GM21423 (cell line): ENCODE measurements at regions not wholly inside any gene's neighbourhood (a gene's known extent, or its start where the extent isn't known, plus 50 kb on each side); places are given as distances from the start of the nearest gene placed in this dataset.

Experiments used
- ATAC-seq: cut with Tn5 transposase; IDR thresholded peaks from one replicate; pipeline ENCODE4 v1.9.1; 2021; ENCODE audit warnings: mild to moderate bottlenecking, moderate library complexity; ENCODE audit not compliant: unreplicated experiment

DNA sequence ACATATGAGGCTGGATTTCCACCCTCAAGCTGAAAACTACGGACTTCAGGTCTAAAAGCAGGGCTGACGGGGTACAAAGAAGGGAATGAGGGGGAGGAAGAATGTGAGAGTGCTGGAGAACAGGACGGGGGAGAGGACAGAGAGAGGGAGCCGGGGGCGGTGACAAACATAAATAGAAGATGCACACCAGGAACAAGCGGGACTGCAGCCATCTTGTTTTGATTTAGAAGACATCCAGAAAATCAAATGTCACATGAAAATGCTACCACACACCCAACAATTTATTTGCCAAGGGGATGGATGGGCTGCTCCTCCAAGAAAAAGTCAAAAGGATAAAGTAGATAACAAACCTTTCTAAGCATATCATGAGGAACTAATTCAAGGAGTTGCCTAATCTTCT lies 59.2 kb upstream of the FHL2 start:
- ATAC-seq = no peak

DNA sequence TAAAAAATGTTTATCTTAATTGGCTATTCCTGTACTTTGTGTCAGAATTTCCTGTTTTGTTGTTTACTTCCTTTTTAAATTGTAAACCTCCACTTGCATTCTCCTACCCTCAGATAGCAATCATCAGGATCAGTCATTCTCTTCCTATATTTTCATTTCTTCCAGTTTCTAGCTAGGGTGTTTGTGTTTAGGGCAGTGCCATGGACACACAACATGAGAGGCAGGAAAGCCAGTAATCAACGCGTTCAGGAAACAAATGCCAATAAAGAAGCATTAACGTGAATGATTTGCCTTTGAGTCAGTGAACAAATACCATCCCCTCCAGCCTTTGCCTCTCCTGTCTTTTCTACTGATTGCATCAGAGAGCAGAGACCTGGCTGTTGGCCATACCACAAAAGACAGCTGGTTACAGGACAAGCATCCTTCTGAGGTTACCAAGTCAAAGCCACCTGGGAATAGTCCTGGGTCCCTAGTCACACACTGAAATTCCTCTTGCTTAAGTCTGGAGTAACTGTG lies 56.7 kb upstream of the FHL2 start:
- no peak for ATAC-seq

DNA sequence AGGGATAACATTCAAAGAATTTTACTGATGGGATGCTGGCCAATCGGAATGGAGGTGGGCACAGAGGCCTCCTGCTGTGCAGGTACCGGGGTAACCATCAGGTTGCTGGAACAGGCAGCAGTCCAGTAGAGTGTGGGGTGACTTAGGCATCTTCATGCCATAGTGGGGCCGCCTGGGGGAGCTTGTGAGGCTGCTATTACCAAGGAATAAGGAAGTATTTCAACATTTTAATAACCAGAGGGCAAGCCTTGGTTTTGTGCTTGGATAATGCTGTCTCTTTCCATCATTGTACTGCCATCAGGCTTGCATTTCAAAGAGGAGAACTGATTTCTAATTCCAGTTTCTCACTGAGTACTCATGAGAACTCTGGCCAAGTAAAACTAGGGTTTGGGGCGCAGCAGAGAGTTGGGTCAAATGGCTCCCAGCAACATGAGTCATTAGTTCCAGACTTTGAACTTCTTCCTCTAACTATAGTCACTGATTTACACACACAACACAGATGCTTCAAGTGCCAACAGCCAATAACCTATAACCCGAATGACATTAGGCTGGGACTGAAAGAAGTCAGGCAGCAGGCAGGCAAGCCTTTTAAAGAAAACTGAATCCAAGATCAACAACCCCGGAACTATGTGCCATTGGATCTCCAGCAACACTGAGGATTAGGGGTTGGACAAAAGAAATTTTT lies 56.1 kb upstream of the FHL2 start:
- ATAC-seq = no peak

DNA sequence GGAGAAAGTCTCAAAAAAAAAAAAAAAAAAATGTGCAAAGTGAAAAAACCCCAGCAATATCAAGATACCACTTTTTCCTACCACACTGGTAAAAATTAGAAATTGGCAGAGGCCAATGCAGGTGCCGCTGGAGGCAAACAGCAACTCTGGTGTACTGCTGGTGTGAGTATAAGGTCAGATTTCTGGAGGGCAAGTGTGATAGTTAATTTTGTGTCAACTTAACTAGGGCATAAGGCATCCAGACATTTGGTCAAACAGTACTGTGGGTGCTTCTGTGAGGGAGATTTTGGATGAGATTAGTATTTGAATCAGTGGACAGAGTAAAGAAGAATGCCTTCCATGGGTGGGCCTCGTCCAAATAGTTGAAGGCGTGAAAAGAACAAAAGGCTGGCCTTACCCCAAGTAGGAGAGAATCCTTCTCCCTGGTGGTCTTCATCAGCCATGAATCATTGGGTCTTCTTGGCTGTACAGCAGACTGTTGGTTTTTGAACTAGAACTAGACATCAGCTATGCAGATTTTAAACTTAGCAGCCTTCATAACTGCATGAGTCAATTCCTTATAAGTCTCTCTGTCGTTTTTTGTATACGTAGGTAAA lies 52.8 kb upstream of the FHL2 start:
- ATAC-seq = no peak

DNA sequence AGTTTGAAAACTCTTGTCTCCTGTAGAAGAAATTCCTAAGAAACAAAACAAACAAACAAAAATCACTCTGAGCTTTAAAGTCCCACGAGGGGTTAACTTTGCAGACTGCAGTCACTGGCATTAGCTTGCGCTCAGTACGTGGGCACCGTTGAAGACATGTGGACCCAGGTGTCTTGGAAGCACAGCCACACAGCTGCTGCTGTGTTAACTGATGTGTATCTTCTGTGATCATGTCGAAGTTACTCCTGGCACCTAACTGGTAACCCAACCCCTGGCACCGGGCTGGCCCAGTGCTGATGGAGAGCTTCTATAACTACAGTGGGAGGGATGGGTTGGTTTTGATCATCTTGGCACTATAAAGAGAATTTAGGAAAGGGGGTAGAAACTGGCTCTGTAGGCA lies 51.6 kb upstream of the FHL2 start:
- ATAC-seq = no peak

DNA sequence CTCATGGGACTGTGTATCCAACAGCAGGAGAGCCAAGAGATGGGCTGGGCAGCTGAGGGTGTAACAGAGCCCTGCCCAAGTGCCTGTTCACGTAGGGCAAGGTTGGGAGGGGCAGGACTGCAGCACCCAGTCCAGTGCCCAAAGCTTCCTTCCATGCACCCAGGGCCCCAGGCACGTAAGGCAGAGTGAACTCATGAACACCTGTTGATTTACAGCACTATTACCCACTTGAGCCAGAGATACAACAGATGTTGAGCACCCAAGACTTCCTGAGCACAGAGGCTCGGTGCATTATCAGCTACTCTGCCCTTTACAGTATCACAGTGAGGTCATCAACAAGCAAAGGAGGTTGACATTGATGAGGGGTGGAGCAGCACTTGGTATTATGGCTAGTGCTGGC lies 50.2 kb upstream of the FHL2 start:
- no peak for ATAC-seq
